ENCODE measurements at regions not wholly inside any gene's neighbourhood (a gene's known extent, or its start where the extent isn't known, plus 50 kb on each side); places are given as distances from the start of the nearest gene placed in this dataset.

GRCh38 chr16:65668064-65668595, 546.3 kb upstream of the CDH11 start:
- TF ChIP-seq RAD21 (IDR thresholded peaks at IDR 0.05; ENCODE audit: low read depth) (no peak), MAX (IDR thresholded peaks at IDR 0.05) (no peak), EP300 (IDR thresholded peaks at IDR 0.05; ENCODE audit: borderline replicate concordance) (no peak), TCF12 (IDR thresholded peaks at IDR 0.05; ENCODE audit: low read depth) (no peak), EGR1 (IDR thresholded peaks at IDR 0.05) (no peak), CEBPB (IDR thresholded peaks at IDR 0.05) (no peak), CREB1 (IDR thresholded peaks at IDR 0.05; ENCODE audit: low read depth) (no peak), USF1 (IDR thresholded peaks at IDR 0.05) (no peak), TEAD4 (IDR thresholded peaks at IDR 0.05) (no peak)

GRCh38 chr16:65667011-65667578, 545.2 kb upstream of the CDH11 start:
- TF ChIP-seq MAX (IDR thresholded peaks at IDR 0.05) (no peak), EP300 (IDR thresholded peaks at IDR 0.05; ENCODE audit: borderline replicate concordance) (no peak), RAD21 (IDR thresholded peaks at IDR 0.05; ENCODE audit: low read depth) (no peak), NFIC (IDR thresholded peaks at IDR 0.05) (no peak), FOXM1 (IDR thresholded peaks at IDR 0.05; ENCODE audit: borderline replicate concordance, low read depth) (no peak), TEAD4 (IDR thresholded peaks at IDR 0.05) (no peak), TCF12 (IDR thresholded peaks at IDR 0.05; ENCODE audit: low read depth) (no peak), REST (IDR thresholded peaks at IDR 0.05; ENCODE audit: low read depth) (no peak), ZBTB7A (IDR thresholded peaks at IDR 0.05; ENCODE audit: low read depth) (no peak), EGR1 (IDR thresholded peaks at IDR 0.05) (no peak), CREB1 (IDR thresholded peaks at IDR 0.05; ENCODE audit: low read depth) (no peak)

GRCh38 chr16:65666132-65666941, 544.5 kb upstream of the CDH11 start:
- no peak for TF ChIP-seq YY1 (IDR thresholded peaks at IDR 0.05; ENCODE audit: low read depth)
- TF ChIP-seq TEAD4 (IDR thresholded peaks at IDR 0.05), result no peak
- TF ChIP-seq USF1 (IDR thresholded peaks at IDR 0.05), result no peak
- TF ChIP-seq MAX (IDR thresholded peaks at IDR 0.05), result no peak
- TF ChIP-seq ZBTB7A (IDR thresholded peaks at IDR 0.05; ENCODE audit: low read depth), result no peak
- no peak for TF ChIP-seq CEBPB (IDR thresholded peaks at IDR 0.05)
- no peak for TF ChIP-seq FOXM1 (IDR thresholded peaks at IDR 0.05; ENCODE audit: borderline replicate concordance, low read depth)
- TF ChIP-seq TAF1 (IDR thresholded peaks at IDR 0.05; ENCODE audit: low read depth), result no peak
- no peak for TF ChIP-seq EP300 (IDR thresholded peaks at IDR 0.05; ENCODE audit: borderline replicate concordance)
- no peak for TF ChIP-seq EGR1 (IDR thresholded peaks at IDR 0.05)
- no peak for TF ChIP-seq REST (IDR thresholded peaks at IDR 0.05; ENCODE audit: low read depth)
- no peak for TF ChIP-seq TCF12 (IDR thresholded peaks at IDR 0.05; ENCODE audit: low read depth)
- TF ChIP-seq CREB1 (IDR thresholded peaks at IDR 0.05; ENCODE audit: low read depth), result no peak
- no peak for TF ChIP-seq NFIC (IDR thresholded peaks at IDR 0.05)
- no peak for TF ChIP-seq RAD21 (IDR thresholded peaks at IDR 0.05; ENCODE audit: low read depth)

GRCh38 chr16:65665586-65665985, 543.7 kb upstream of the CDH11 start:
- TF ChIP-seq YY1 (IDR thresholded peaks at IDR 0.05; ENCODE audit: low read depth) (no peak), TAF1 (IDR thresholded peaks at IDR 0.05; ENCODE audit: low read depth) (no peak), TCF12 (IDR thresholded peaks at IDR 0.05; ENCODE audit: low read depth) (no peak), EGR1 (IDR thresholded peaks at IDR 0.05) (no peak), RAD21 (IDR thresholded peaks at IDR 0.05; ENCODE audit: low read depth) (no peak), MAX (IDR thresholded peaks at IDR 0.05) (no peak), TEAD4 (IDR thresholded peaks at IDR 0.05) (no peak), USF1 (IDR thresholded peaks at IDR 0.05) (no peak), REST (IDR thresholded peaks at IDR 0.05; ENCODE audit: low read depth) (no peak), CREB1 (IDR thresholded peaks at IDR 0.05; ENCODE audit: low read depth) (no peak), CEBPB (IDR thresholded peaks at IDR 0.05) (no peak), FOXM1 (IDR thresholded peaks at IDR 0.05; ENCODE audit: borderline replicate concordance, low read depth) (no peak), EP300 (IDR thresholded peaks at IDR 0.05; ENCODE audit: borderline replicate concordance) (no peak), ZBTB7A (IDR thresholded peaks at IDR 0.05; ENCODE audit: low read depth) (no peak), NFIC (IDR thresholded peaks at IDR 0.05) (no peak)

Data from Ishikawa (cell line).